ENCODE measurements at regions not wholly inside any gene's neighbourhood (a gene's known extent, or its start where the extent isn't known, plus 50 kb on each side); places are given as distances from the start of the nearest gene placed in this dataset.
"Not testable (repeated sequence)": the region's sequence is repeated elsewhere in the genome, so short reads cannot be mapped to it uniquely, and the experiment has no call there.

DNA sequence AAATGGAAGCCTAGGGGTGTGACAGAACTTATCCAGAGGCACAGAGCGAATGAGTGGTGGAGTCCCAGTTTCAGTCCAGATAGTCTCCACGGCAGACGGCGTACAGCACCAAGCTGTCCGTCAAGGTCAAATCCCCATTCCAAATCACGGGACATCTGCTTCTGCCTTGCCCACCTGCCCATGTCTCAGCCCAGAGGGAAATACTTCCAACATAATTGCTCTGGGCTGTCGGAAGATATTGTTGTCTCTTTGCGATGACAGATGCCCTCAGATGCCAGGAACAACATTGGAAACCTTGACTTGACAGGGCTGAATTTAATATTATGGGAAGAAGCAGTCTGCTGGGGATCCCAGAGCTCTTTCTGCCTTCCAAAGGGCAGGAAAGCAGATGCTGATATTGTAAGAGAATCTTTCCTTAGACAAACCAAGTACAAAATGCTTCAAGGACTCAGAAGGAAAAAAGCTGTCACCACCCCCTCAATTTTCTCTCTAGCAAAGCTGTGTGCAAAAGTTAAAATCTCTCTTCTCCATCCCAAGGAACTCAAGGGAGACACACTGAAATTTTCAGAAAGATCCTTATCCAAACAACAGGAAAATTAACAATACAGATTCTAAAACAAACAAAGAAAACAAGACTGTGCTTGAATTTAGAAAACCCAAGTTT, 364.0 kb downstream of the LRATD1 start:
- no peak for FAIRE-seq

DNA sequence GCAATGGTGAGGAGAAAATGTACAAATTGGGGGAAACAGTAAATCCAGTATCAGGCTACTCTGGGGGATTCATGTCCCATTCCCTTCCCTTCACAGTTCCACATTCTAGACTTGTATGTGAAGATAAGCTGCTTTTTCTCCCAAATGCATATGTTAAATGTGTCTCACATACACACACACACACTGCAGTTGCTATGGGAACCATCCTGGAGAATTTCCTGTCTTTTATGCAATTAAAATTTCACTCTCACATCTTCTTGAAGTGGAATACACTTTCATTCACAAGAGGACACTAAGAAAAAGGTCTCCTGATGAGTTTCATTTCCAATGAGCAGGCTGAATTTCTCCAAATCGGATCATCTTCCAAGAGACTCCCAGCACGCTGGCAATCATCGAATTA, 366.0 kb downstream of the LRATD1 start:
- FAIRE-seq = no peak

GRCh38 chr2:14999114-14999661, 366.7 kb downstream of the LRATD1 start:
- FAIRE-seq = no peak

- FAIRE-seq = not testable (repeated sequence)
Measured at GRCh38 chr2:15002519-15002918, 370.0 kb downstream of the LRATD1 start.

DNA sequence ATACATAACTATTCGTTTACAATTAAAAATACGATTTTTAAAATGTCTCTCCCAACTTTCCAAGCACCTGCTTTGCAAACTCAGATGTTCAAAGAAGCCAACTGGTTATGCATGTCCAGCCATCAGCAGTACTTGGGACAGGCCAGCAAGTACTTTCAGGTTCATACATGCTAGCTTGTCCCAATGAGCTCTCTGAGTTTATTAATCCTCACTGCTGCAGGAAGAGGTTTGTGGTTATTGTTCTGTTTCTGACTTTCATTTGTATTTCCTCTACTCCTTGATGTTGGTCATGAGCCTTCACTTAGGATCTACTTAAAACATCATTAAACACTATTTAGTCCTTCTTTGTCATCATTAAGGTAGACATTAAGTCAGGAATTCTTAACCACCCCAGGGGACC, 374.1 kb downstream of the LRATD1 start:
- FAIRE-seq = no peak

DNA sequence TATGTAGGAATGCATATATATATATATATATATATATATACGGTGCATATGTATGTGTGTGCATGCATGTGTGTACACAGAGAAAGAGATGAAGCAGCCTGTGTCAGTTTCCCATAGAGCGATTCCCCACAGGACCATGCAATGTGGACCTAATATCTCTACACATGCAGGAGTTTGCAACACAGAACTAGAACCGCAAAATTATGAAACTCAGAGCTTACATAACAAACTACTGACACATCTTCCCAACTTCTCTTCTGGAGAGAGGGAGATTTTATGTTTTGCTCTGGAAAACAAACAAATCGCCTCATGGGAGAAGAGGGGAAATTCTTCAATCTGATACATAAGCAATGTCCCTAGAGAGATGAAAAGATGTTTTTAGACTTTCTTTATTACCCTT, 377.2 kb downstream of the LRATD1 start:
- FAIRE-seq = no peak

- no peak for FAIRE-seq
Measured at GRCh38 chr2:15010346-15010745, 377.8 kb downstream of the LRATD1 start.

DNA sequence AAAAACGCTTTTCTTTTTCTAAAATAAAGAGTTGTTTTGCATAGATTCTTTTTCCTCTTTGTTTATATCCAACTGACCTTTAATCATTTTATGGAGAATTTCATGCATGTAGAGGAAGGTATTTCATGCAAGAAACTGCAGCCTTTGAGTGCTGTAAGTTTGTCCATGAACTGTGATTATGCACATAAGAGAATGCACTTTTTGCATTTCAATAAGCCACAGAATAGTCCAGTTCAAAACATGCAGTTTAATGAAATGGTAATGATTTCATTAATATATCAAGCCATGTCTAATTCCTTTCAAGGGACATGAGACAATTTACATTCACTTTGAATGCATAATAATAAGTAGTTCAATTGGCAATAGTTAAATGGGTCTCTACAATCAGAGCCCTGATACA, 386.3 kb downstream of the LRATD1 start:
- FAIRE-seq = no peak

GRCh38 chr2:15023221-15023620, 390.7 kb downstream of the LRATD1 start:
- no peak for FAIRE-seq

DNA sequence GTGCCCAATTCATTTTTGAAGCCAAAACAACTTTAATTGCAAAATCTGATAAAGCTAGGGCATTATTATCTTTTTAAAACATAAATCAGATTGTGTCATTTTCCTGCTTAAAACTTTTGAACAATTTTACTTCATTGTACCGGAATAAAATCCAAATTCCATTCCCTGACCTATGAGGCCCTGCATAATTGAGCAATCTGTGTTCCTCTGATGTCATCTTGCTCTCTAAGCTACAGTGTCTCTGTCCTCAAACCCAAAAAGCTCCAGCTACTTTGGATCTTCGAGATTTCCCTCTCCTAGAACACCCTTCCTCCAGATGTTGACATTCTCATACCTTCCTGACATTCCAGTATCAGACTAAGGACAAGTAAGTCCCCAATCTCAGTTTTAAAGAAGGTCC, 395.9 kb downstream of the LRATD1 start:
- no peak for FAIRE-seq

- FAIRE-seq = no peak
Measured at GRCh38 chr2:15031745-15032240, 399.3 kb downstream of the LRATD1 start.

GRCh38 chr2:15034246-15034645, 401.7 kb downstream of the LRATD1 start:
- no peak for FAIRE-seq

DNA sequence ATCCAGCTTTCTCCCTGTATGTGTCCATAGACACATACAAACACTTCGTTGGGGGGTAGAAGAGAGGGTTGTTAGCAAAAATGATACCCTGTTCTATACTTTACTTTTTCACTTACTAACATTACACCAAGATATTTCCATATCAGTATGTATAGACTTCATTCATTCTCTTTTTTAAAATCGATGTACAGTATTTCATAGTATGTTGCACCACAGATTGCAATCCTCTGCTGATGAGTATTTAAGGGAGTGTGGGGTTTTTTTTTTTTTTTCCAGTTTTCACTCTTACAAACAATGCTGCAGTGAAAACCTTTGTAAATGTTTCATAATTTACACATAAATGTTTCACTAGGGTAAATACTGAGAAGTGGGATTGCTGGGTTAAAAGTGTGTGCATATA, 402.3 kb downstream of the LRATD1 start:
- FAIRE-seq = no peak

DNA sequence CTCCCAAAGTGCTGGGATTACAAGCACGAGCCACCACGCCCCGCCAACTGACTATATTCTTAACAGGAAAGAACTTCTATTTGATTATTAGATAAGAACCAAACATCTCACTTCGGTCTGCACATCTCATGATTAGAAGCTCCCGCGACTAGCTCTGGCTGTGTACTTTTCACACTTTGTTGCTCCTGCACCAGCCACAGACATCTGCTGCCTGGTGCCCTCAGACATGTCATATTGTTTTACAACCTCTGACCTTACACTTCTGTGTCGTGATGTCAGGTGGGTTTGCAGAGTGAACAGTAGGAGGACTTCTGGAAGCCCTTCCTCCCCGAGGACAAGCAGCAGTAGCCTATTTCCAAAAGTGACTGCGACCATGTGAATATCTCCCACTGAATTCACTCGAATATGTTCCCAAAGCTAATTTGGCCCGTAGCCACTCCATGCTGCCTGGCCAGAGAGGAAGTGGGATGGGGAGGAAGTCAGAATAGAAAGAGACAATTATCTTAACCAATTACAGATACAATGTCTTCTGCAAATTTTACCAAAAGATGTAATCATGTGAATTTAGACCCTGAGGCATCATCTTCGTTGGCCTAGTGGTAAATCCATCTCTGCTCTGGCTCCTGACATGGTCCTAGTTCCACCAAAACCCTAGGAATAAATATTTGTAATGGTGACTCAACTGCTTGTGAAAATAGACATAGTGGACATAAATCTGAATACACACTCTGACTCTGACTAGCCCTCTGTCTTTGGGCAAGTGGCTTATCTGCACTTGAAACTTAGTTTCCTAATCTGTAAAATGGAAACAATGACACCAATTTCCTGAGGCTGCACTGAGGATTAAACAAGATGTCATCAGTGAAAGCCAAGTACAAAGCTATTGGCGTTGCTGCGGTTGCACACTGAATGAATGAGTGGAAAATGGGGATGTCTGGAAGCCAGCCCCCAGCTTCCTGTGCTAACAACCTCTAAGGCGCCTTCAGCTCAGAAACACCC, 406.1 kb downstream of the LRATD1 start:
- no peak for FAIRE-seq

GRCh38 chr2:15040429-15041084, 408.0 kb downstream of the LRATD1 start:
- FAIRE-seq = no peak

DNA sequence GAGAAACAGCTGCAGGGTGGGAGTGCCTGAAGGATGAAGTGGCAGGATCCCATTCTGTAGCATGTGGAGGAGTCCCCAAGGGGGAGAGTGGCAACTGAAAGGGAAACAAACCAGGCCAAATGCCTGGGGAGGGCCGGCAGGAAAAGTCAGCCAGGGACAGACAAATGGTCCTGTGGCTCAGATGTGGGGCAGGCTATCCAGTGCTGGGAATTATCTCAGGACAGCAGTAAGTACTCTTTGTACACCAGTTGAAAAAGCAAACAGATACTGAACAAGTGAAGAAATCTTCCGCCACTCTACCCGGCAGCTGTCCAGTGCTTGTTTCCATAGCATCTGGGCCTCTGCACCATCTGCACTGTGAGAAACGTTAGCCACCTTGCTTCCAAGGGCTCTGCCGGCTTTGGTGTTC, 408.9 kb downstream of the LRATD1 start:
- peak; percentile 15 for FAIRE-seq

- FAIRE-seq = no peak
Measured at GRCh38 chr2:15042801-15043217, 410.3 kb downstream of the LRATD1 start.

DNA sequence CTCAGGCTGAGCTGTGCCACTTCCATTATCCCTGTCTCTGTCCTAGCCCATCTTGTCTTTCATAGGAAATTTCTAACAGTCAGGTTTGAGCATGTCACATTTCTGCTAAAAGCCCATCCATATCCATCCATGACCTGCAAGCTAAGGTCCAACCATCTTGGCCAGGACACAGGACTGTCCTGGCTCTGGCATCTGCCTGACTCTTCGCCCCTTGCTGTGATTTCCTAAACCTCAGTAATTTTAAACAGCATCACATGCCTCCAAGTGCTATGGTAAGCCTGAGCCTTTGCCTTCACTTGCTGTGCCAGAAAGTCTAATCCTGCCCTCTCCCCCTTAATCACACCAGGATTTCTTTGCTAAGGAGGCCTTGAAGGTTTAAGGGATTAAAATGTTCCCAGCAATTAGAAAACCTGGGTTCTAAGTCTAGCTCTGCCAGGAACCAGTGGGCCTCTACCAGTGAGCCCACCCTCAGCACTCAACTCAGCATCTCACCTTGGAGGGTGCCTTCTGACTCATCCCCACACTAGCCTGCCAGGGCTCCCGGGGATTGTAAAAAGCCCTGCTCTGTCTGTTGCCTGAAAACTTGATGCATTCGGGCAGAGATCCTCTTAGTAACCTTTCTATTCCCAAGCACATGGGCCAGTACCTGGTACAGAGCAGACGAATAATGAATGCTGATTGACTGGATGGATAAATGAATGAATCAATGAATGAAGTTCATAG, 411.0 kb downstream of the LRATD1 start:
- no peak for FAIRE-seq

GRCh38 chr2:15045054-15045453, 412.5 kb downstream of the LRATD1 start:
- no peak for FAIRE-seq

GRCh38 chr2:15047184-15047583, 414.7 kb downstream of the LRATD1 start:
- FAIRE-seq = no peak

- FAIRE-seq = no peak
Measured at GRCh38 chr2:15048000-15048399, 415.5 kb downstream of the LRATD1 start.
